Uterus (tissue), 3 donors: ENCODE measurements at regions not wholly inside any gene's neighbourhood (a gene's known extent, or its start where the extent isn't known, plus 50 kb on each side); places are given as distances from the start of the nearest gene placed in this dataset.

Experiments used
- DNase-seq, 2 donors: peaks; one replicate each; pipeline ENCODE4 v3.0.0-alpha.2; 2019 to 2020
- H3K27ac ChIP-seq, 2 donors: fragments of 200-600 bp; sonication (generic); 1 replicate in 1 of 2; 2 replicates in 1 of 2; pipeline ENCODE4 v1.5.1; 2016 to 2018
- H3K27me3 ChIP-seq, 2 donors: fragments of 200-600 bp; sonication (generic); one replicate each; pipeline ENCODE4 v1.5.1; 2018 to 2019; ENCODE audit warnings: control low read depth in 1 of 2
- H3K36me3 ChIP-seq, 2 donors: fragments of 200-600 bp; sonication (generic); one replicate each; pipeline ENCODE4 v1.5.1; 2019; ENCODE audit warnings: control low read depth in 1 of 2
- H3K4me1 ChIP-seq, 2 donors: fragments of 200-600 bp; sonication (generic); one replicate each; pipeline ENCODE4 v1.5.1; 2018 to 2019; ENCODE audit warnings: control low read depth in 1 of 2
- H3K4me3 ChIP-seq, 2 donors: fragments of 200-600 bp; sonication (generic); 1 replicate in 1 of 2; 2 replicates in 1 of 2; pipeline ENCODE4 v1.5.1; 2018 to 2019; ENCODE audit warnings: mild to moderate bottlenecking in 1 of 2
- H3K9me3 ChIP-seq, 2 donors: fragments of 200-600 bp; sonication (generic); one replicate each; pipeline ENCODE4 v1.5.1; 2019; ENCODE audit warnings: control low read depth in 1 of 2
- CTCF ChIP-seq, 4 experiments: fragments of 200-600 bp in 2 of 4; fragments of 450-650 bp in 2 of 4; sonication (generic) in 2 of 4; IDR thresholded peaks; one replicate each; pipeline ENCODE4 v1.5.1; 2016 to 2019; ENCODE audit warnings: antibody characterized with exemption in 4 of 4, mild to moderate bottlenecking in 2 of 4, moderate library complexity in 1 of 4
- POLR2A ChIP-seq, 2 donors: fragments of 450-650 bp; IDR thresholded peaks; one replicate each; pipeline ENCODE4 v1.6.1; 2016; ENCODE audit warnings: antibody characterized with exemption in 2 of 2, mild to moderate bottlenecking in 1 of 2, moderate library complexity in 1 of 2
- intact Hi-C: fragments of 100-400 bp; cut with DNase I; formaldehyde crosslinking; loops from one replicate; pipeline ENCODE4 v1.15.1; 2023; ENCODE audit warnings: low total_unique reads
- donor health status: DM: yes; HTN: yes; CAD: no.

- TF ChIP-seq POLR2A (IDR thresholded peaks at IDR 0.05) (no peak), CTCF (IDR thresholded peaks at IDR 0.05) (no peak)
- no peak overlapping the region for H3K27ac ChIP-seq
- H3K4me1 ChIP-seq: no peaks in the 10 kb centered on the region
- no peak for DNase-seq
- H3K27me3 ChIP-seq: no peaks in the 10 kb centered on the region
- no peak overlapping the region for H3K4me3 ChIP-seq
- H3K36me3 ChIP-seq: no peaks in the 10 kb centered on the region
- H3K9me3 ChIP-seq: no peaks in the 10 kb centered on the region
- intact Hi-C loops: no loop called here
These were observed 78.8 kb upstream of the TRABD2B start for GRCh38 chr1:48076017-48076416.

GRCh38 chr1:48073798-48074530 lies 76.8 kb upstream of the TRABD2B start:
- intact Hi-C loops: no loop called here
- no peaks in the 10 kb centered on the region for H3K36me3 ChIP-seq
- H3K9me3 ChIP-seq: no peaks in the 10 kb centered on the region
- no peak for DNase-seq
- no peak for TF ChIP-seq POLR2A (IDR thresholded peaks at IDR 0.05)
- no peak for TF ChIP-seq CTCF (IDR thresholded peaks at IDR 0.05)
- H3K4me1 ChIP-seq: no peaks in the 10 kb centered on the region
- no peak overlapping the region for H3K4me3 ChIP-seq
- no peak overlapping the region for H3K27ac ChIP-seq
- H3K27me3 ChIP-seq: no peaks in the 10 kb centered on the region

GRCh38 chr1:48071513-48071912 lies 74.3 kb upstream of the TRABD2B start:
- no peaks in the 10 kb centered on the region for H3K36me3 ChIP-seq
- no peaks in the 10 kb centered on the region for H3K27me3 ChIP-seq
- H3K27ac ChIP-seq: no peak overlapping the region
- no peak for DNase-seq
- no peaks in the 10 kb centered on the region for H3K4me1 ChIP-seq
- TF ChIP-seq CTCF (IDR thresholded peaks at IDR 0.05) (no peak), POLR2A (IDR thresholded peaks at IDR 0.05) (no peak)
- H3K9me3 ChIP-seq: no peaks in the 10 kb centered on the region
- intact Hi-C loops: no loop called here
- no peak overlapping the region for H3K4me3 ChIP-seq

- Histone ChIP-seq H3K4me3 (no peak overlapping the region), H3K36me3 (no peaks in the 10 kb centered on the region), H3K27ac (no peak overlapping the region), H3K27me3 (no peaks in the 10 kb centered on the region), H3K9me3 (no peaks in the 10 kb centered on the region), H3K4me1 (no peaks in the 10 kb centered on the region)
- TF ChIP-seq POLR2A (IDR thresholded peaks at IDR 0.05): no peak
- TF ChIP-seq CTCF (IDR thresholded peaks at IDR 0.05): no peak
- intact Hi-C loops: no loop called here
- no peak for DNase-seq
These were observed 73.2 kb upstream of the TRABD2B start for GRCh38 chr1:48070396-48070750.

GRCh38 chr1:48069662-48070395 lies 72.6 kb upstream of the TRABD2B start:
- H3K27me3 ChIP-seq: no peaks in the 10 kb centered on the region
- no peaks in the 10 kb centered on the region for H3K4me1 ChIP-seq
- TF ChIP-seq POLR2A (IDR thresholded peaks at IDR 0.05): no peak
- TF ChIP-seq CTCF (IDR thresholded peaks at IDR 0.05): no peak
- no peaks in the 10 kb centered on the region for H3K9me3 ChIP-seq
- peak in 1 of 2 donors; percentile 44 for DNase-seq
- no peak overlapping the region for H3K4me3 ChIP-seq
- intact Hi-C loops: no loop called here
- no peak overlapping the region for H3K27ac ChIP-seq
- H3K36me3 ChIP-seq: no peaks in the 10 kb centered on the region
